GM21786 (cell line): ENCODE measurements at regions not wholly inside any gene's neighbourhood (a gene's known extent, or its start where the extent isn't known, plus 50 kb on each side); places are given as distances from the start of the nearest gene placed in this dataset.

ENCODE experiments used
- ATAC-seq: cut with Tn5 transposase; IDR thresholded peaks from one replicate; pipeline ENCODE4 v1.9.1; 2021; ENCODE audit not compliant: unreplicated experiment

DNA sequence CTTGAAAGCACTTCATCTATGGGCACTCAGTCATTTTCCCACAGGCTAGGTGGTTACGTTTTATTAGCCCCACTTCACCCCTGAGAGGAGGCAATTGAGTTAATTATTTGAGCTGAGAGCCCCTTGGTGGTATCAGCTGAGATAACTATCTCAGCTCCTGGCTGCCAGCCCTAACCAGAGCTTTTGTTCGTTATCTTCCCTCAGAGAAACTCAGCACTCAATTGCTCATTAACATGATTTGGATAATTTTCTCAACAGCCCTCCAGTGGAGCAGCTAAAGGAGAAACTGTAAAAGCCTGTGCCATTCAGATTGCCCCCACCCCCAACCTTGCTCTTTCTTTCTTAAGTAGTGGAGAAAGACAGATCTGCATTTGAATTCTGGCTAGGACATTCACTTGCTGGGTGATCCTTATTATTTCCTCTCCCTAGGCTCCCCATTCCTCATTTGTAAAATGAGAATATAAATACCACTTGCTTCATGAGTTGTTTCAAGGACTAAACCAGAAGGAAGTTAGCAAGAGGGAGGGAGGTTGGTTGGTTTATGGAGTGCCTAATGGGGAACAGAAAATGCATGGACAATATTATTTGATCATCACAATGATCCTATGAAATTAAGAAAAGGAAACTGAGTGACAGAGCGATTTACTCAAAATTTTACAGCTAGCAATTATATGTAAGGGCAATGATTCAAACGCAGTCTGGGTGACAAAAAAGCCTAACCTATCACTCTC is 218.7 kb upstream of the FGGY start:
- no peak for ATAC-seq

DNA sequence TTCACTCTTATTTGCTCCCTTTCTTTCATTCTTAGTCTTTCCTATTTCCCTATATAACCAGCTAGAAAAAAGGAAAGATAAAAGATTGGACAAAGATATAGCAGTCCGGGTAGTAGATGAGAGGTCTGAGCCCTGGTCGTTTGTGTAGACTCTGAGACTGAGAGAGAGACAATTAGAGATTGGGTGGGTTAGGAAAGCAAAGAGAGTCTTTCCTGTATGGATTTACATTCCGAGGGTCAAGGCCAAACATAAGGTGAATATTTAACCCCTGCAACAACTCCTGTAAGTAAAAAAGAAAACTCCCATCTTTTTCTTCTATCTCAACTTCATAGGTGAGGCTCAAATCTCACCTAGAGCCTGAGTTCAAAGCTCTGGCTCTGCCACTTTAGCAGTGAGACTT is 218.0 kb upstream of the FGGY start:
- no peak for ATAC-seq

DNA sequence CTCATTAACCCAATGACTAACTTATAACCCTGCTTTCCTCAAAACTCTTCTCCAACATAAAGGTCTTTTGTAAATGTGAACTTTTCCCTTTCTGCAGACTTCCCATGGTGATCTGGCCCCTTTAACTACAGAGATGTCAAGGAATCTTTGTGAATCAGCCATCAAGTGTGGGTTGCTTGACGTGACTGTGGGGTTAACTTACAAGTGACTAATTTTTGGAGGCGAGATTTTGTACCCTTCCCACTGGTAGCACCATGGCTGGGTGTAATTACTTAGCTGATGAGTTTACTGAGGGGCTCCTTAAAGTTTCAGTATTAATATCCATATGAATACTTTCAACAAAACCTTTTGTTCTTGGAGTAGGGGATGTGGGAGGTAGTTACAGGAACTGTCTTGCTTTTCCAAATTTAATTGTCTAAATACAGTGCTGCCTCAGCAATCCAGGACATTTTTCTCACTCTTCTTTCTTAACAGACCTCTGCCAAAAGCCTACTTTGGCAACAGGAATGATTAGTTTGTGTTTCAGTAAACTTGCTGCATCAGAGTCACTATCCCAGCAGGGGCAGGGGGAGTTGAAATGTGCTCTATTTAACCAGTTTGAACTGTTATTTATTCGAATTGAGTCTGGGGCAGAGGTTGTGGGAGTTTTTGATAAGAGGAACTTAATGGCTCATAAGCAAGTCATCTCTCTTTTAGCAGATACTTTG is 217.3 kb upstream of the FGGY start:
- ATAC-seq: no peak

DNA sequence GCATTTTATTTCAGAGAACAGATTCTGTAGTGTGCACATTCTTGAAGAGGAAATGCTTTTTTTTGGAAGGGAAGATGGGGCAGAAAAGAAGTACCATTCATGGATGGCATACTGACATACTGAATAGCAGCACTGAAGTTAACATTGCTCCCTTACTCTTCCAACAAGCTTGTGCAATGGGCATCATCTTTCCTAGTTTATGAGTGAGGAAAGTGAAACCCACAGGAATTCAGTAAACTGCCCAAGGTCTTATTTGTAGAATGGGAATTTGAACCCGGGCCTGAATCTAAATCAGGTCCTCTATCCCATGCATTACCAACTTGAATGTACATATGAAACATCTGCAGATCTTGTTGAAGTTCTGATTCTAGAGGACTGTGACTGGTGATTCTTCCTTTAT is 215.7 kb upstream of the FGGY start:
- ATAC-seq: no peak

DNA sequence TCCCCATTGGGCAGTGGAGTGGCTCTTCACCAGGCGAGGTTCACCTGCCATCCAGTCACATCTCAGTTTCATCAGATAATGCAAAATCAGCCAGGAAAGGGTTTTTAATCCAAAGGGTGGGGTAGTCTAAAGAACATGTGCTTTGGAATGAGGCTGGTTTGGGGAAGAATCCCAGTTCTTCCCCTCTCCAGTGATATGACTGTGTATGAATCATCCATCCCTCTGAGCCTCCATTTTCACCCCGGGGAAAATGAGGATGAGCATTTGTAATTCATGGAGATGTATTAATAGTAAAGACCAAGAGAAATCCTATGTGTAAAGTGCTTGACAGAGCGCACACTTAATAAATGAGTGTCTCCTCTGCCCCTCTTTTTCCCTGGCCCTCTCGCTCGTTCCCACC is 215.1 kb upstream of the FGGY start:
- ATAC-seq: no peak

DNA sequence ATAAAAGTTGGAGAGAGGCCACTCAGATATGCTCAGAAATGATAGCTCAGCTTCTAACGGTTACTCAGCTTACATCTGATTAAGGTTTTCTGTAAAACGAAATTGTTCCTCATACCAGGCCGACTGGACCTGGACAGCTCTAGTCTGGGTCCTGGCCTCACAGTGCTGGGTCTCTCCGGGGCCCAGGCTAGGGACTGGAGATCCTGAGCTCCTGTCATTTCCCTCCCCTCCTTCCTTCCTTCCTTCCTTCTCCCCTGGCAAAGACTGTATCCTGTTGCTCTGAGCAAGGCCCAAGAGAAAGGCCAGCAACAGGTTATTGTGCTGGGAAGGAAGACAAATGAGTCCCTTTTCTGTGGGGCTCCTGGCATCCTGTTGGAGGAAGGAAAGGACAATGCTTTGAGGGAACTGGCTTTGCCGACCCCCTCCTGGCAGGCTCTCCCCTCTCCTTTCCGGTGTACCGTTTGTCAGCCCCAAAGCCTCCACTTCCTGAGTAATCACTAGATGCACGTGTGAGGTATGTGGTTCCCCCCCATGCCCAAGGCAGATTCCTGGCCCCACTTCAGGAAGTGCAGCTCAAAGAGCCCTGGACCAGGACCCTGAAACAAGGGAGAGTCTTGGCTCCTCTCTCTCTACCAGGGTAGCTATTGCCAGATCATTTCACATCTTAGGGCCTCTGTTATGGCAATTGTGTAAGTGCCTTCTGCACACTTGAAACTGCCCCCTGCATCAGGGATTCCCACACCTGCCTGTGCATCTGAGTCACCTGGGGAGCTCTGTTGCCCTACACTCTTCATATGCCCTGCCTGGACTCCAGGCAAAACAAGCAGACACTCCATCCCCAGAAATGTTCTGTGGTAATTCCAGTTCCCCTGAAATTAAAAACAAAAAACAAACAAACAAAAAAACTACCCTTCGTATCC is 212.7 kb upstream of the FGGY start:
- no peak for ATAC-seq

DNA sequence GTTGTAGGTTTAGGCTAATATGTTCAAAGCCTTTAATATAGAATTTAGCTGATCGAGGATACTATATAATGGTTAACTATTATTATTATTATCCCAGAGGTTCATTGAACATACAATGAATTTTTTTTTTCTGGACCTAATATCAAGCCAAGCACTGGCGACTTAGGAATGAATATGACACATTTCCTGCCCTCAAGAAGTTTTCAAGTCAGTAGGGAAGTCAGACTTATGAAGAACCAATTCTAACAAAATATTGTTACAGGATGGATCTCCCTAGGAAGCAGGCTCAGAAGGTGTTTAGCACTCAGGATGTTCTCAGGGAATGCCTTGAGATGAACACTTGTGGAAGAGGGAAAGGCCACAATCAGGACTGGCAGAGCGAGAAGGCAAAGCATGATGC is 211.8 kb upstream of the FGGY start:
- ATAC-seq: no peak

DNA sequence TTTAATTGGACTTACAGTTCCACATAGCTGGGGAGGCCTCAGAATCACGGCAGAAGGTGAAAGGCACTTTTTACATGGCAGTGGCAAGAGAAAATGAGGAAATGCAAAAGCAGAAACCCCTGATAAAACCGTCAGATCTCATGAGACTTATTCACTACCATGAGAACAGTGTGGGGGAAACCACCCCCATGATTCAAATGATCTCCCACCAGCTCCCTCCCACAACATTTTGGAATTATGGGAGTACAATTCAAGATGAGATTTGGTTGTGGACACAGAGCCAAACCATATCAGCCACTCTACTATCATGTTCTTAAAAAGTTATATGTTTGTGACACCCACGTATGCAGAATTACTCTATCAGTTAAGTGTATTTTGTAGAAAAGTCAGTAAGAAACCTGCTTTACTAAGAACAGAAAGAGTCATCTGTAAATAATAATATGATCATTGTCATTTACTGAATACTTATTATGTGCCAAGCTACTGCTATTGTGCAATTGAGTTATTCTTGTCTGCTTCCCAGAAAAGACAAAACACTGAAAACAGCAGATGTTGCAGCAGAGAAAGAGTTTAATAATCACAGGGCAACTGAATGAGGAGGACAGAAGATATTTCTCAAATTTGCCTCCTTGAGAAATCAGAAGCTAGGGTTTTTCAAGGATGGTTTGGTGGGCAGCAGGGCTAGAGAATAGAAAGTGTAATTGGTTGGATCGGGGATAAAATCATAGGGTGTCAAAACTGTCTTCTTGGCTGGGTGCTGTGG is 207.7 kb upstream of the FGGY start:
- ATAC-seq: no peak

DNA sequence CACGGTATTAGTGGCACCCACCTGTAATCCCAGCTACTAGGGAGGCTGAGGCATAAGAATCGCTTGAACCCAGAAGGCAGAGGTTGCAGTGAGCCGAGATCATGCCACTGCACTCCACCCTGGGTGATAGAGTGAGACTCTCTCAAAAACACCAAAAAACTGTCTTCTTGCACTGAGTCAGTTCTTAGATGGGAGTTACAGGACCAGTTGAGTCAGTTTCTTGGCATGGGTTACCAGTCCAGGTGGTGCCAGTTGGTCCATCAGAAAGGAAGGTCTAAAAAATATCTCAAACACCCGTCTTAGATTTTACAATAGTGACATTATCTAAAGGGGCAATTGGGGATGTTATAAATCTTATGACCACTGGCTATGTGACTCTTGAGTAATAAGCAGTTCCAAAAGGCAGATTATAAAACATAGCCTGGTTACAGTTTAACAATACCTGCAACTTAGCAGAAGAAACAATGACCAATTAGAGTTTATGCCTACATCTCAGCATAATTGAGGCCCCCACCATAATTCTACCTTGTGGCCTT is 206.9 kb upstream of the FGGY start:
- no peak for ATAC-seq

DNA sequence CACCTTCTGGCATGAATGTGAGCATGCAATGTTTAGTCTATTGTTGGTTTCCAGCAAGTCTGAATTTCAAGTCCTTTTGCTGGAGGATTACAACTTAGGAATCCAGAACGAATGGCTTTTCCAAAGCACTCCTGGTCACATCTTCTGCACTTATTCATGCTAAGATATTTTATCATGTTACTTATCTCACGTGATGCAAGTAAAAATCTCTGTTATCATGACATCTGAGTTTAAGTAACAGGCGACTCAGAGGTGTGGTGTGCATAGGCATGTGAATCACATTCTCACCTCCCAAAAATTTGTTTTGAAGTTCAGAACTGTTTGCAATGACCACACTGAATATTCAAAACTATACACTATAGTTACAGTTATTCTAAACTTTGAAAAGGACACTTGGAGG is 204.8 kb upstream of the FGGY start:
- no peak for ATAC-seq

DNA sequence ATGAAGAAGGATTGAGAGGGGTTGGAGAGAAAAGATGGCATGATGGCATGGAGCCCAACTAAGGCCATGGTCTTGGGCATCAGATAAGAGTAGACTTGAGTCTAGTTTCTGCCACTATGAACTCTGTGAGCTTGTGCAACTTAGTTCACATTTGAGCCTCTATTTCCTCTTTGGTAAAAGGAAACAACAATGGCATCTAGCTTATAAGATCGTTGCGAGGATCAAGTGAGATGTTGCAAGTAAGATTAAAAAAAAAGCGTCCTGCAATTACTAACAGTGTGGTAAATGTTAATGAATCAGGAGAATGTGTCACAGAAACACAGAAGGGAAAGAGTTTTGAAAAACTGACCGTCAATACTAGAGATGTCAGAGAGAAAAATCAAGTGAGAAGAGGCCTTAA is 202.9 kb upstream of the FGGY start:
- no peak for ATAC-seq

DNA sequence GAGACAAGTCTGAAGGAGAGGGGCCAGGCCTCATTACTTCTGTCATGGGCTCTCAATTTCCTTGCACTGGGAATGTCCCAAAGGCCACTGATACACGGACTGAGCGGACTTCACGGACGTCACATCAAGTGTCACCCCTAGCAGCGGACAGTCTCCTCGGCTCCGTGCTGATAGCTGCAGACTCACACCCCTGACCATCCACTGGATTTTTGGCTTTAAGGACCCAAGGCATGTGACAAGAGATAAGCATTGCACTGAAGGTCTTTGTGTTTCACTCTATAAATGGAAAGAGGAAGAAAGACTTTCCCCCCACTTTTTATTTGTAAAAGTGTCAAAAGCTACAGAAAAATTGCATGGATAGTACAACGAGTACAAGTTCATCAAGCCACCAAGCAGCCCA is 200.4 kb upstream of the FGGY start:
- no peak for ATAC-seq

DNA sequence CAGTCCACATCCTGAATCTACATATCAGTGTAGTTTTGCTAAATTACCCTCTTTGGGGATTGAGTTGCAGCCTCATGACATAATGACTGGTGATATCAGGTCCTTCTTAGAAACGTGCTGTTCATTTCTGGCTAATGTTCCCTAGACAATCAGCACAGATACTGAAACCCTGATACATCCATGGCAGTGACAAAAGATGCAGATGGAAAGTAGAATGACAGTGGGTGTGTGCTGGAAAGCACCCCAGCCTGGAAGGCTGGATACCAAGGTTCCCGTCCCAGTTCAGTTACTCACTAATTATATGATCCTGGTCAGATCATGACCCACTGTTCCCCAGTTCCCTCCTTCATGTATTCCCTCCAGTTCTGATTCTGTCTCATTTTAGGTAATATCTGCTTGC is 198.2 kb upstream of the FGGY start:
- no peak for ATAC-seq

DNA sequence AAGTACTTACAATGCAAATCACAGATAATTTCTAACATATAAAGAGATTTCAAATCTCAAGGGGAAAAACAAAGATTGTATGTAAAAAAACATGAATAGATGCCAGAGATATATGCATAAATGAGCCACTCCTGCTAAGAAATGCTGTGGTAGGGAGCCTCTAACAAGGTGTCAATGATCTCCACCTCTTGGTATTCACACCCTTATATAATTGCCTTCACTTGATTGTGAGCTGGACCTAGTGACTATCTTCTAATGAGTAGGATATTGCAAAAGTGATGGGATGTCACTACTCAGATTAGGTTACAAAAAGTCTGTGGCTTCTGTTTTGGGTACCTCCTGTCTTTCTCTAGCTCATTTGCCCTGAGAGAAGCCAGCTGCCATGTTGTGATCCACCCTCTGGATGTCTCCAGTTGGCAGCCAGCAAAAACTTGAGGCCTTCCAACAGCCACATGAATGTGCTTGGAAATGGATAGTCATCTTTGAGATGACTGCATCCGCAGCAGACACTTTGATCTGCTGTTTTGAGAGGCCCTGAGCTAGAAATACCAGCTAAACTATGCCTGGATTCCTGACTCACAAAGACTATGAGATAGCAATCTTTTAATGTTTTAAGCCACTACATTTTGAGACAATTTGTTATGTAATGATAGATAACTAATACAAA is 196.1 kb upstream of the FGGY start:
- no peak for ATAC-seq

DNA sequence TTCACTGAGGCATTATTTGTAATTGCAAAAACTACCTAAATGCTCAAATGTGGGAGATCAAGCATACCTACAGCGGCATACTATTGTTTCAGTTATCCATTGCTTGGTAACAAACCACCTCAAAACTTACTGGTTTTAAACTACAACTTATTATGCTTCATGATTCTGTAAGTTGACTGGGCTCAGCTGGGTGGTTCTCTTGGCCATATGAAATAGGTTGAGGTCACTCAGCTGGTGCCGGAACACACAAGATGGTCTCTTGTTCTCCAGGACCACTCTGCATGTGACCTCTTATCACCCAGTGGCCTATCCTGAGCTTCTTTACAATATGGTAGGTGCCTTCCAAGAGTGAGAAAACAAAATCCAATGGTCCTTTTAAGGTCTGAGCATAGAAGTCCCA is 195.4 kb upstream of the FGGY start:
- ATAC-seq: no peak

DNA sequence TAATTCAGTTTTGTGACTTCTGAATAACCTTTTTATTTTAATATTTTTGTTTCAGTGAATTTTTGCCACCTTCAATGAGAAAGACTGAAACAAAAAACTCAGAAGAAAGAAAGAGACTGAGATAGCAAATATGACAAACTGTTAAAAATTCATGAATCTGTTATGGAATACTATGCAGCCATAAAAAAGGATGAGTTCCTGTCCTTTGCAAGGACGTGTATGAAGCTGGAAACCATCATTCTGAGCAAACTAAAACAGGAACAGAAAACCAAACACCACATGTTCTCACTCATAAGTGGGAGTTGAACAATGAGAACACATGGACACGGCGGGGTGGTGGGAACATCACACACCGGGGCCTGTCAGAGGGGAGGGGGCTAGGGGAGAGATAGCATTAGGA is 193.4 kb upstream of the FGGY start:
- no peak for ATAC-seq

DNA sequence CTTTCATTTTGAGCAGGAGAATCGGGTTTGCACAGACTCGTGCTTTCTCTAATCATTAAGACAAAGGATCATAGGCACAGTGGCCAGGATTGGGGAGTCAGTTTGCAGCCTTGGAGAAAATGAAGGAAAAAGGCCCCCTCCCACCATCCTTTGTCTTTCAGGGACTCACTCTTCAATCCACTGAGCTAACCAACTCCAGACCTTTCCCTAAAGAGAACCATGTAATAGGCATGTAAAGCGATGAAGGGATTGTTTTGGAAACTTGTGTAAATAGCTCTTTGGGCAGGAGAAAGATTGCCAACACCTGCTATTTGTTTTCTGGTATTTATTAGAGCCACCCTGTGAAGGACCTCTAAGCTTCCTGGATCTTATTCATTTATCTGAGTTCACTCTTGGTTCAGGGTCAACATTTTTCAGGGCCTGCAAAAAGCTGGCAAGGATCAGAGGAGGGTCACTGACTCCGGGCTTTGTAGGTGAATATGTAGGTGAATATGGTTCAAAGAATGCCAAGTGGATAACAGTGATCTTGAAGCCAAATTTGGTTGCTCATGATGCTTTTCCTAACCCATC is 192.6 kb upstream of the FGGY start:
- ATAC-seq: no peak

DNA sequence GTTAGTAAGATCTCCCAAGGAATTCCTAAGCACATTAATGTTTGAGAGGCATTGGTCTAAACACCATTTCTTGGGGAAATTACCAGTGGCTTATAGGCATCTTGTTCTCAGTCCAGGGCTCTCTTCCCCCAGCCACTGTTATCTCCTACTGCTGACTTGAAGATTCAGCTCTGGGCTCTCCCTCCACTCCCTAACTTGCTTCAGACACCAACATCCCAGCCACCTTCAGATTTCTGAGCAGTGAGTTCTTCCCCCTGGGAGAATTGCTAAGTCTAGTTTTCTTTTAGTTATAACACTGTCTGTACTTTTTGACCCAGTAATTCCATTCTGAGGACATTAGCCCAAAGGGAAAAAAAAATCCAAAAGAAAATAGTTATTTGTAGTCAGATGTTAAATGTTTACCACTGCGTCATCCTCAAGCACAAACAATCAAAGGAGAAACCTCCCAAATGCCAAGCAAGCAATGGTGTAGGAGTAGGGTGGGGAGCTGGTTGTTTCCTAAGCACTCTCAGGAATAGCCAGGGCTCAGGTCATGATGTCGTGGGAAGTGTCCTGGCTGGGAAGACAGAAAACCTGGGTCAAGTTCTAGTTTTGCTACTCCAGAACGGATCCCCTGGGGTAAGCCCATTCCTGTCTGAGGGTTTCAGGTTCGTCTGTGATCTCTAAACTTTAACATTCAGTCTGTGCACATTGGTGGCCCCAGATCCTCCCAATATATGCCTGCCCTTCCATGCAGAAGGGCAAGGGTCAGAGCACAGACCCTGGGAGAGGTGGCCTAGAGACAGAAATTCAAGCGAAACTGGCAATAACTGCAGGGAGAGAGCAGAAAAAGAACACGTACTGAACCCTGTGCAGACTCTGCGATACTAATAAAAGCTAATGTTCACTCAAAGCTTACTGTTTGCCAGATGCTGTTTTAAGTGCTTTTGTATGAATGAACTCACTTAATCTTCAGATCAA is 191.1 kb upstream of the FGGY start:
- no peak for ATAC-seq

DNA sequence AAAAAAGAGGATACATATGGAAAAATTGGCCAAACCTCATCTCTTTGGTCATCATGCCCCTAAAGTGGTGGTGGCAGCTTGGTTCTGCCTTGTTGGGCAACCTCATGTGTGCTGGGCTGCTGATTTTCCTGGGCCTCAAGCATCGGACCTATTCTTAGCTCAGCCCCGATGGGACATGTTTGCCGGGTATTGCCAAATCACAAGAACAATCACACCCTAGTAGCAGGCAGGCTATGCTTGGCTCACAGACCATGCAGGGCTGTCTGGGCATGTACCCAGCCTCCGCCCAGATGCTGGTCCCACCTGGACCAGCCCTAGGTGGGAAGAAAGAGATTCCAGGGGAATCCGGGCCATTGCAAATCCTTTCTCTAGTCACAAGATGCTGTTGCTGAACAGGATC is 189.4 kb upstream of the FGGY start:
- no peak for ATAC-seq
